ENCODE measurements at regions not wholly inside any gene's neighbourhood (a gene's known extent, or its start where the extent isn't known, plus 50 kb on each side); places are given as distances from the start of the nearest gene placed in this dataset.
"Not testable (repeated sequence)": the region's sequence is repeated elsewhere in the genome, so short reads cannot be mapped to it uniquely, and the experiment has no call there.

DNA sequence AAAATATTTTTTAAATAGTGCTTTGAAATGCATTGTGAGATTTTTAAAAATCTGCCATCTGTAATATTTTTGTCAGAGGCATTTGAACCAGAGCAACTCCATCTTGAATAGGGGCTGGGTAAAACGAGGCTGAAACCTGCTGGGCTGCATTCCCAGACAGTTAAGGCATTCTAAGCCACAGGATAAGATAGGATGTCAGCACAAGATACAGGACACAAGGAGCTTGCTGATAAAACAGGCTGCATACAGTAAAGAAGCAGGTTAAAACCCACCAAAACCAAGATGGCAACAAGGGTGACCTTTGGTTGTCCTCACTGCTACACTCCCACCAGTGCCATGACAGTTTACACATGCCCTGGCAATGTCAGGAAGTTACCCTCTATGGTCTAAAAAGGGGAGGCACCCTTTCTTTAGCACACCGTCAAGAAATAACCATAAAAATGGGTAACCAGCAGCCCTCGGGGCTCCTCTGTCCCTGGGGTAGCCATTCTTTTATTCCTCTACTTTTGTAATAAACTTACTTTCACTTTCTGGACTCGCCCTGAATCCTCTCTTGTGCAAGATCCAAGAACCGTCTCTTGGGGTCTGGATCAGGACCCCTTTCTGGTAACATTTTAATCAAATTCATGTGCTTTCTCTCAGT is 273.7 kb downstream of the SEMA3D start:
- Histone ChIP-seq H3K4me1 (ENCODE audit: control insufficient read depth in 1 of 2, insufficient read depth in 2 of 2, low read length in 2 of 2) (no peaks in the 10 kb centered on the region), H3K27me3 (ENCODE audit: control insufficient read depth in 1 of 2, insufficient read depth in 2 of 2, low read length in 2 of 2) (no peaks in the 10 kb centered on the region), H3K9ac (ENCODE audit: low read depth in 1 of 2, low read length in 2 of 2) (no peak overlapping the region), H3K9me3 (ENCODE audit: control insufficient read depth in 1 of 2, low read length in 2 of 2) (no peaks in the 10 kb centered on the region), H3K36me3 (ENCODE audit: control insufficient read depth in 1 of 2, insufficient read depth in 2 of 2, low read length in 2 of 2) (no peaks in the 10 kb centered on the region), H3K27ac (ENCODE audit: low read depth, low read length) (no peak overlapping the region), H3K4me3 (ENCODE audit: low read depth in 1 of 2, low read length in 2 of 2) (no peak overlapping the region)

DNA sequence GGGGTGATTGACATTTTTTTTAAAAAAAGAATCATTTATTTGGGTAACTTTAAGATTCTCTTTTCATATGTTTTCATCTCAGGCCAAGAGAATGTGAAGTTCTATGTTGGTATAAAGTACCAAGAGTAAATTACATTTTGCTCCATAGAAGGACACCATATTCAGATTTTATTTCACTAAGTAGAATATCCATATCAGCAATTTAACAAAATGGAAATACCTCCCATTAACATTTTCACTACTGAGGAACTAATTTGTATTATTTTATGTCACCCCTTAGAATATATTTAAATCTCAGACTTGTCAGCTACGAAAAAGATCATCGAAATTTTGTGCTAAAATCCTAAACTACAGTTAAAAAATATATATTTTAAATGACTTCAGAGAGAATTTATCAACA is 274.3 kb downstream of the SEMA3D start:
- Histone ChIP-seq H3K9me3 (ENCODE audit: control insufficient read depth in 1 of 2, low read length in 2 of 2) (no peaks in the 10 kb centered on the region), H3K27me3 (ENCODE audit: control insufficient read depth in 1 of 2, insufficient read depth in 2 of 2, low read length in 2 of 2) (no peaks in the 10 kb centered on the region), H3K36me3 (ENCODE audit: control insufficient read depth in 1 of 2, insufficient read depth in 2 of 2, low read length in 2 of 2) (no peaks in the 10 kb centered on the region), H3K27ac (ENCODE audit: low read depth, low read length) (no peak overlapping the region), H3K4me3 (ENCODE audit: low read depth in 1 of 2, low read length in 2 of 2) (no peak overlapping the region), H3K9ac (ENCODE audit: low read depth in 1 of 2, low read length in 2 of 2) (no peak overlapping the region), H3K4me1 (ENCODE audit: control insufficient read depth in 1 of 2, insufficient read depth in 2 of 2, low read length in 2 of 2) (no peaks in the 10 kb centered on the region)

- H3K4me3 ChIP-seq (ENCODE audit: low read depth in 1 of 2, low read length in 2 of 2), result no peak overlapping the region
These were observed 274.8 kb downstream of the SEMA3D start for GRCh38 chr7:84912018-84912417.

GRCh38 chr7:84911077-84911476 is 275.8 kb downstream of the SEMA3D start:
- Histone ChIP-seq H3K27ac (ENCODE audit: low read depth, low read length) (no peak overlapping the region), H3K9ac (ENCODE audit: low read depth in 1 of 2, low read length in 2 of 2) (no peak overlapping the region), H3K4me1 (ENCODE audit: control insufficient read depth in 1 of 2, insufficient read depth in 2 of 2, low read length in 2 of 2) (no peaks in the 10 kb centered on the region), H3K4me3 (ENCODE audit: low read depth in 1 of 2, low read length in 2 of 2) (no peak overlapping the region), H3K36me3 (ENCODE audit: control insufficient read depth in 1 of 2, insufficient read depth in 2 of 2, low read length in 2 of 2) (no peaks in the 10 kb centered on the region), H3K9me3 (ENCODE audit: control insufficient read depth in 1 of 2, low read length in 2 of 2) (no peaks in the 10 kb centered on the region), H3K27me3 (ENCODE audit: control insufficient read depth in 1 of 2, insufficient read depth in 2 of 2, low read length in 2 of 2) (no peaks in the 10 kb centered on the region)

More at GRCh38 chr7:84912018-84912417, 274.8 kb downstream of the SEMA3D start:
- Histone ChIP-seq H3K27me3 (ENCODE audit: control insufficient read depth in 1 of 2, insufficient read depth in 2 of 2, low read length in 2 of 2) (no peaks in the 10 kb centered on the region), H3K9ac (ENCODE audit: low read depth in 1 of 2, low read length in 2 of 2) (no peak overlapping the region), H3K4me1 (ENCODE audit: control insufficient read depth in 1 of 2, insufficient read depth in 2 of 2, low read length in 2 of 2) (no peaks in the 10 kb centered on the region), H3K9me3 (ENCODE audit: control insufficient read depth in 1 of 2, low read length in 2 of 2) (no peaks in the 10 kb centered on the region), H3K27ac (ENCODE audit: low read depth, low read length) (no peak overlapping the region), H3K36me3 (ENCODE audit: control insufficient read depth in 1 of 2, insufficient read depth in 2 of 2, low read length in 2 of 2) (no peaks in the 10 kb centered on the region)

GRCh38 chr7:84910322-84910721 is 276.5 kb downstream of the SEMA3D start:
- H3K4me3 ChIP-seq (ENCODE audit: low read depth in 1 of 2, low read length in 2 of 2), result not testable (repeated sequence)

GRCh38 chr7:84908196-84908793 is 278.6 kb downstream of the SEMA3D start:
- no peaks in the 10 kb centered on the region for H3K4me1 ChIP-seq (ENCODE audit: control insufficient read depth in 1 of 2, insufficient read depth in 2 of 2, low read length in 2 of 2)
- no peak overlapping the region for H3K9ac ChIP-seq (ENCODE audit: low read depth in 1 of 2, low read length in 2 of 2)
- no peak overlapping the region for H3K4me3 ChIP-seq (ENCODE audit: low read depth in 1 of 2, low read length in 2 of 2)
- H3K27me3 ChIP-seq (ENCODE audit: control insufficient read depth in 1 of 2, insufficient read depth in 2 of 2, low read length in 2 of 2), result no peaks in the 10 kb centered on the region
- H3K27ac ChIP-seq (ENCODE audit: low read depth, low read length), result no peak overlapping the region
- no peaks in the 10 kb centered on the region for H3K36me3 ChIP-seq (ENCODE audit: control insufficient read depth in 1 of 2, insufficient read depth in 2 of 2, low read length in 2 of 2)
- H3K9me3 ChIP-seq (ENCODE audit: control insufficient read depth in 1 of 2, low read length in 2 of 2), result no peaks in the 10 kb centered on the region

More at GRCh38 chr7:84910322-84910721, 276.5 kb downstream of the SEMA3D start:
- H3K27me3 ChIP-seq (ENCODE audit: control insufficient read depth in 1 of 2, insufficient read depth in 2 of 2, low read length in 2 of 2); H3K27ac ChIP-seq (ENCODE audit: low read depth, low read length); H3K9me3 ChIP-seq (ENCODE audit: control insufficient read depth in 1 of 2, low read length in 2 of 2); H3K9ac ChIP-seq (ENCODE audit: low read depth in 1 of 2, low read length in 2 of 2); H3K4me1 ChIP-seq (ENCODE audit: control insufficient read depth in 1 of 2, insufficient read depth in 2 of 2, low read length in 2 of 2); H3K36me3 ChIP-seq (ENCODE audit: control insufficient read depth in 1 of 2, insufficient read depth in 2 of 2, low read length in 2 of 2): not testable (repeated sequence)

DNA sequence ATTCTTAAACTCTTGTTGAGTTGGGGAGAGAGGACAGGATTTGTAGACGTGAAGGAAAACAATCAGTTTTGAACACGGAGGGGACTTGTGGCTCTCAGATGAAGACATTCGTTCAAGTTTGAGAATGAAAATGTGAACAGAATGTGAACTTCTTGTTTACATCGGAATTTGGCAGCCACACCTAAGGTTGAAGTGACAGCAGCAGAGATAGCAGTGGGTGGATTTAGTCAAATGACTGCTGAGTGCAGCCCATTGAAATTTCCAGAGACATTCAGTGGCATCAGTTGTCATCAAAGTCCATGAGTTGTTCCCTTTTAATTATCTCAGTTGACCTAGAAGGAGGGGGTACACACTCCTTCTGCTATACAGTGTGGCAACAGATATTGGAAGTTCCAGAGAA is 280.0 kb downstream of the SEMA3D start:
- H3K27ac ChIP-seq (ENCODE audit: low read depth, low read length), result no peak overlapping the region
- H3K4me3 ChIP-seq (ENCODE audit: low read depth in 1 of 2, low read length in 2 of 2), result no peak overlapping the region
- H3K36me3 ChIP-seq (ENCODE audit: control insufficient read depth in 1 of 2, insufficient read depth in 2 of 2, low read length in 2 of 2), result no peaks in the 10 kb centered on the region
- no peaks in the 10 kb centered on the region for H3K27me3 ChIP-seq (ENCODE audit: control insufficient read depth in 1 of 2, insufficient read depth in 2 of 2, low read length in 2 of 2)
- H3K4me1 ChIP-seq (ENCODE audit: control insufficient read depth in 1 of 2, insufficient read depth in 2 of 2, low read length in 2 of 2), result no peaks in the 10 kb centered on the region
- no peak overlapping the region for H3K9ac ChIP-seq (ENCODE audit: low read depth in 1 of 2, low read length in 2 of 2)
- no peaks in the 10 kb centered on the region for H3K9me3 ChIP-seq (ENCODE audit: control insufficient read depth in 1 of 2, low read length in 2 of 2)

DNA sequence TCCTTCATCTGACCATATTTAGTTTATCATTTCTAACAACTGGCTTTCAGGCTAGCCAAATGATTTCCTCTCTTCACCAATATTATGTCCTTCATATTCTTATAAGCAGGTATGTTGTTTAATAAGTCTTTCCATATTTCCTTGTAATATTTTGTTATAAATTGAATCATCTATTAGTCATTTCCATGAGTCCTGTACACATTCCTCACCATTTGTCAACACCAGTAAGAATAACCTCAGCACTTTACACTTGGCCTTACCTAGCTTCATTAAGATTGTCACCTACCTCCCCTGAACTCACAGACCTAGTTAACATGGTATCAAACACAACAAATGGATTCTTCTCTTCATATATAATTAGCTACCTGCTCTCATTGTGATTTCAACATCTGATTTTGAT is 282.3 kb downstream of the SEMA3D start:
- H3K27me3 ChIP-seq (ENCODE audit: control insufficient read depth in 1 of 2, insufficient read depth in 2 of 2, low read length in 2 of 2), result no peaks in the 10 kb centered on the region
- no peaks in the 10 kb centered on the region for H3K36me3 ChIP-seq (ENCODE audit: control insufficient read depth in 1 of 2, insufficient read depth in 2 of 2, low read length in 2 of 2)
- no peak overlapping the region for H3K9ac ChIP-seq (ENCODE audit: low read depth in 1 of 2, low read length in 2 of 2)
- H3K4me3 ChIP-seq (ENCODE audit: low read depth in 1 of 2, low read length in 2 of 2), result no peak overlapping the region
- H3K27ac ChIP-seq (ENCODE audit: low read depth, low read length), result no peak overlapping the region
- H3K9me3 ChIP-seq (ENCODE audit: control insufficient read depth in 1 of 2, low read length in 2 of 2), result no peaks in the 10 kb centered on the region
- H3K4me1 ChIP-seq (ENCODE audit: control insufficient read depth in 1 of 2, insufficient read depth in 2 of 2, low read length in 2 of 2), result no peaks in the 10 kb centered on the region

DNA sequence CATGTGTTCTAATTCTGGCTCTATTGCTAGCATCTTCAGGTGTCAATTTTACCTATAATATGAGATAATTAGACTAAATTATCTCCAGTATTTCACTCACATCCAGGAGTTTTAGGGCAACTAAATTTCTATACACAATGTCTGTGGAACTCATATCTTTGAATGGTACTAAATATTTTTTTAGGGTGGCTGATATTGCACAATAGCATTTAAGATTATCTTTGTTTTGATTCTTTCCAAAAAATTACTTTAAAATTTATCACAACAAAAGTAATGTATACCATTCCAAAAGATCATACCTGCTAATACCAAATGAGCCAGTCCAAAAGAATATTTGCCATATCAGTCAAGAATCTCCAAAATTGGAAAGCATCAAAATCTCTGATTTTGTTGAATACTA is 285.5 kb downstream of the SEMA3D start:
- H3K36me3 ChIP-seq (ENCODE audit: control insufficient read depth in 1 of 2, insufficient read depth in 2 of 2, low read length in 2 of 2), result no peaks in the 10 kb centered on the region
- no peak overlapping the region for H3K9ac ChIP-seq (ENCODE audit: low read depth in 1 of 2, low read length in 2 of 2)
- no peak overlapping the region for H3K4me3 ChIP-seq (ENCODE audit: low read depth in 1 of 2, low read length in 2 of 2)
- H3K27ac ChIP-seq (ENCODE audit: low read depth, low read length), result no peak overlapping the region
- H3K9me3 ChIP-seq (ENCODE audit: control insufficient read depth in 1 of 2, low read length in 2 of 2), result no peaks in the 10 kb centered on the region
- no peaks in the 10 kb centered on the region for H3K27me3 ChIP-seq (ENCODE audit: control insufficient read depth in 1 of 2, insufficient read depth in 2 of 2, low read length in 2 of 2)
- no peaks in the 10 kb centered on the region for H3K4me1 ChIP-seq (ENCODE audit: control insufficient read depth in 1 of 2, insufficient read depth in 2 of 2, low read length in 2 of 2)

DNA sequence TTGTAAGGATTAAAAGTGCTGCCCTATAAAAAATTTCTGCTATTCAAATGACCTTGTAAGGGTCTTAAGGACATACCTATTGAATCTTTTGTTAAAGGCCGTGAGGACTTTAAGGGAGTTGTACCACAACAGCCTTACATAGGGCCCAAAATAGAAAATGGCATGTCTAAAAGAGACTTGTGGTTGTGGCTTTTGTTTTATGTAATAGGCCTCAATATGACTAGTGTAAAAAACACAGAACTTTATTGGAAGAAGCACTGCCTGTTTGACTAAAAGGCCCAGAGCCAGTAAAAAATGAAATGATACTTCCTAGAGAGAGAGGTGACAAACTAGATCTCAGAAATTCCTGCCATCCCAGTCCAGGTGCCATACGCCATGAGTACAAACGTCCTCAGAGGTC is 286.6 kb downstream of the SEMA3D start:
- Histone ChIP-seq H3K4me1 (ENCODE audit: control insufficient read depth in 1 of 2, insufficient read depth in 2 of 2, low read length in 2 of 2) (no peaks in the 10 kb centered on the region), H3K27ac (ENCODE audit: low read depth, low read length) (no peak overlapping the region)

More for the DNA sequence above, 286.6 kb downstream of the SEMA3D start:
- Histone ChIP-seq H3K9ac (ENCODE audit: low read depth in 1 of 2, low read length in 2 of 2) (no peak overlapping the region), H3K36me3 (ENCODE audit: control insufficient read depth in 1 of 2, insufficient read depth in 2 of 2, low read length in 2 of 2) (no peaks in the 10 kb centered on the region), H3K27me3 (ENCODE audit: control insufficient read depth in 1 of 2, insufficient read depth in 2 of 2, low read length in 2 of 2) (no peaks in the 10 kb centered on the region), H3K9me3 (ENCODE audit: control insufficient read depth in 1 of 2, low read length in 2 of 2) (no peaks in the 10 kb centered on the region), H3K4me3 (ENCODE audit: low read depth in 1 of 2, low read length in 2 of 2) (no peak overlapping the region)

All from duodenal mucosa (tissue), 2 donors.